Mucosa of descending colon (tissue), 3 donors: ENCODE measurements at regions not wholly inside any gene's neighbourhood (a gene's known extent, or its start where the extent isn't known, plus 50 kb on each side); places are given as distances from the start of the nearest gene placed in this dataset.

Experiments used
- ATAC-seq: fragments of 200-7000 bp; cut with Tn5 transposase; one replicate; pipeline ENCODE4 v1.9.1; 2020; ENCODE audit warnings: mild to moderate bottlenecking, moderate library complexity
- DNase-seq, 3 donors: peaks; one replicate each; pipeline ENCODE4 v3.0.0-alpha.2; 2020
- H3K36me3 ChIP-seq: fragments of 200-600 bp; one replicate; pipeline ENCODE4 v1.8.0; 2021; ENCODE audit warnings: low read depth, mild to moderate bottlenecking
- H3K4me1 ChIP-seq: fragments of 200-600 bp; one replicate; pipeline ENCODE4 v1.8.0; 2021; ENCODE audit warnings: low read depth, mild to moderate bottlenecking
- H3K4me3 ChIP-seq: fragments of 200-600 bp; one replicate; pipeline ENCODE4 v1.8.0; 2021; ENCODE audit warnings: mild to moderate bottlenecking
- H3K9me3 ChIP-seq: fragments of 200-600 bp; one replicate; pipeline ENCODE4 v1.8.0; 2021; ENCODE audit warnings: mild to moderate bottlenecking
- CTCF ChIP-seq: fragments of 200-600 bp; IDR thresholded peaks from one replicate; pipeline ENCODE4 v1.8.0; 2022; ENCODE audit warnings: antibody characterized with exemption, mild to moderate bottlenecking
- intact Hi-C, 2 donors: fragments of 100-400 bp; cut with DNase I in 1 of 2; cut with micrococcal nuclease in 1 of 2; formaldehyde crosslinking; loops; one replicate each; pipeline versions ENCODE4 v1.11.0 to v1.11.1; 2022; cut with DNase I, micrococcal nuclease
- donor health status: DM: no; HTN: no; CAD: no; lungs with moderate emphysema.
- donor health status: DM: no; HTN: no; CAD: no.
- donor health status: DM: no; HTN: yes; CAD: no.

DNA sequence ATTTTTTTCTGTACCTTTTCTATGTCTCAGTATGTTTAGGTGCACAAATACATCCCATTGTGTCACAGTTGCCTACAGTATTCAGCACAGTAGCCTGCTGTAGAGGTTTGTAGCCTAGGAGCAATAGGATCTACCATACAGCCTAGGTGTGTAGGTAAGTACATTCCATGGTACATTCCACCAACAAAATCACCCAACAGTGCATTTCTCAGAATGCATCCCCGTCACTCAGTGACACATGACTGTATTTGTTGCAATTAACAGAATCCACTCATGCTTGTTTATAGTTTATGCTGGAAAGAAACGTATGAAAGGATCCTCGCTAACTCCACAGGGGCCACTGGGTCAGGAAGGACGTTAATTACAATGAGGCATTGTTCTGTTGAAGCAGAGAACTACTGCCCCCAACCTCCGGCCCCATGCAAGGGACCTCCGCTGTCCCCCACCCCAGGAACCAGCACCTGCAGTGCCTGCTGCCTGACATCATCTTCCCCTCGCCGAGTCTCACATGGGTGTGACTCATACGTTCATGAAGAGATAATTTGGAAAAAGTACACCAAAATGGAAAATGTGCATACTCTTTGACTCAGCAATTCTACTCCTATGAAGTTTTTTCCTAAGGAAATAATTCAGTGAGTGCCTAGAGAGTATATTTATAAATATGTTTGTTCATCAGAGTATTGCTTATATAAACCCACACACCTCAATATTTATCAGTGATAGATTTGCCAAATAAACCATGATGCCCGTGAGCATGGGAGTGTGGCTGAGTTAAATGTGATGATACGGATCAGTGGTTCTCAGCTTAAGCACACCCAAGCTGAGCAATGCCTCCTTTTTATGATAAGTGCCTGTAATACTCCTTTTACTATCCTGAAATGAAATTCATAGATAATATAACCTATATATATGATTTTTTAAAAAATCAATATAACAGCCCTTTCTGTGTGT, 156.4 kb upstream of the ECI2 start:
- DNase-seq = no peak
- intact Hi-C loops = no loop called here

DNA sequence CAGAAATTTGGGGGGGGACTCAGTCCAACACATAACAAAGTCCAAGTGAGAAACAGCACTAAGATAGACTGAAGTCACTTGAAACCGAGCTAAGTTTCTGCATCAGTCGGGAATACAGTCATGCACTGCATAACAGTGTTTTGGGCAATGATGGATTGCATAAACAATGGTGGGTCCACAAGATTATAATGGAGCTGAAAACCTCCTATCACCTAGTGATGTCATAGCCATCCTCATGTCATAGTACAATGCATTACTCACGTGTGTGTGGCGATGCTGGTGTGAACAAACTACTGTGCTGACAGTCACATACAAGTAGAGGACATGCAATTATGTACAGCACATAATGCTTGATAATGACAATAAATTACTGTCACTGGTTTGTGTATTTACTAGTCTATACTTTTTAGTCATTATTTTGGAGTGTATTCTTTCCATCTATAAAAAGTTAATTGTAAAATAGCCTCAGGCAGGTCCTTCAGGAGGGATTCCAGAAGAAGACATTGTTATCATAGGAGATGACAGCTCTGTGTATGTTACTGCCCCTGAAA, 154.5 kb upstream of the ECI2 start:
- Histone ChIP-seq H3K4me3 (no peak overlapping the region), H3K9me3 (no peaks in the 10 kb centered on the region), H3K4me1 (no peaks in the 10 kb centered on the region), H3K36me3 (no peaks in the 10 kb centered on the region)
- ATAC-seq (no peak), DNase-seq (no peak)
- intact Hi-C loops = no loop called here
- TF ChIP-seq CTCF = no peak

More for the DNA sequence above, 156.4 kb upstream of the ECI2 start:
- Histone ChIP-seq H3K36me3 (no peaks in the 10 kb centered on the region), H3K9me3 (no peaks in the 10 kb centered on the region), H3K4me3 (no peak overlapping the region), H3K4me1 (no peaks in the 10 kb centered on the region)
- ATAC-seq = no peak
- no peak for TF ChIP-seq CTCF

DNA sequence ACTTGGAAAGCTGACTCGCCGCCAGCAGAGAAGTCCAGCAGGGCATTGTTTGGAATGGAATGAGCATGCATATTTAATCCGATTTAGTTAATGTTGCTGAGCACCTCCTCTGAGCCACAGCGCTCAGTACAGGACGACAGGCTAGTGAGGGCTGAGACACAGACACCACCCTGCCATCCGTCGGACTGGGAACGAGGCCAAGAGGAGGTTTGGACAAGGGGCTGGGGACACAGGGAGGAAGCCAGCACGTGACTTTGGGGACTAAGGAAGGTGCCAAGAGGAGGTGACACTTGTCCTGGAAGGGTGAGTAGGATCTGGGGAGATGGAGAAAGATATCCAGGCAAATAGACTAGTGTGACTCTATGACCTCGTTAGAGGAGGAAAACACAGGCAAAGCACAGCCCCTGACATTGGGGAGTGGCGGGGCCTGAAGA, 152.5 kb upstream of the ECI2 start:
- DNase-seq = peak in 2 of 3 donors; percentile 42 to 43
- ATAC-seq = peak; percentile 66
- TF ChIP-seq CTCF = no peak
- Histone ChIP-seq H3K4me3 (no peak overlapping the region), H3K9me3 (no peaks in the 10 kb centered on the region), H3K36me3 (no peaks in the 10 kb centered on the region), H3K4me1 (no peaks in the 10 kb centered on the region)
- intact Hi-C loops = no loop called here

DNA sequence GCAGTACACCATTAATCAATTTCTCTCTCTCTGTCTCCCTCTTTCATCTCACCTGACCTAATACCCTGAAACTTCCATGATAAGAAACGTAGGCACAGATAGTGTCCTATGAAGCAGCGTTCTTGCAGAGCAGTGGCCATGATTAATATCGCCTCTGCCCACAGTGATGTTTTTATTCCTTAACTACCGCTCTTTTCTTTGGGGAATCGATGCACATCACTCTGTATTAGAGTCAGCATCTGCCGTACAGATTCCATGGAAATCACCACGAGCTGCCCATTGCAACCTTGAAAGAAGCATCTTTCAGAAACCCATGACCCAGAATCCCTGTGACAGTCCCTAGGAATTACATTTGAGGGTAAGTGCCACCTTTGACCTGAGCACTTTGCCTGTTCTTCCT, 152.0 kb upstream of the ECI2 start:
- H3K4me3 ChIP-seq = no peak overlapping the region
- H3K9me3 ChIP-seq = no peaks in the 10 kb centered on the region
- H3K4me1 ChIP-seq = peaks cover 3% of the 10 kb centered on the region
- DNase-seq = no peak
- intact Hi-C loops = no loop called here
- no peak for ATAC-seq
- no peak for TF ChIP-seq CTCF
- H3K36me3 ChIP-seq = no peaks in the 10 kb centered on the region

GRCh38 chr6:4282926-4283325, 147.6 kb upstream of the ECI2 start:
- no peaks in the 10 kb centered on the region for H3K36me3 ChIP-seq
- TF ChIP-seq CTCF = no peak
- intact Hi-C loops = no loop called here
- H3K4me1 ChIP-seq = peaks cover 13% of the 10 kb centered on the region
- ATAC-seq = no peak
- H3K9me3 ChIP-seq = no peaks in the 10 kb centered on the region
- no peak for DNase-seq
- H3K4me3 ChIP-seq = no peak overlapping the region
